ENCODE measurements at regions not wholly inside any gene's neighbourhood (a gene's known extent, or its start where the extent isn't known, plus 50 kb on each side); places are given as distances from the start of the nearest gene placed in this dataset.

DNA sequence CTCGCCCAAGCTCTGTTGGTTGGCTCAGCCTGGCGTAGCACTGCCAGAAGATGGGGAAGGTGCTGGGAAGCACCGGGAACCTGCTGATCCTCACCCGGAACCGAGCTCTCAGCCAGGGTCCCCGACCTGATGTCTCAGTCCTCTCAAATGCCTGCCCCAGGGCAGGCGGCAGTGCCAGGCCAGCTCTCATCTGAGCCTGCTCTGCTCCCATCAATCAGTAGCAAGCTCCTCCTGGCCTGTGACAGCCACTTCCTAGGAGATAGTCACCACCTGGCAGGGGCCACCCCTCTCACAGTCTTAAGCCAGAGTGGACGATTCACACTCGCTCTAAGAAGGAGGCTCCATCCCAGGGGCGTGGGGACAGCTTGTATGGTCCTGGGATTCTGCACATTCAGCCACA is 62.0 kb downstream of the ENGASE start:
- Histone ChIP-seq H3K9ac (ENCODE audit: low read depth in 2 of 2, low read length in 2 of 2) (no peak overlapping the region), H3K27ac (no peak overlapping the region), H3K36me3 (no peaks in the 10 kb centered on the region), H3K4me3 (no peak overlapping the region), H3K4me1 (no peaks in the 10 kb centered on the region), H3K27me3 (peaks cover under 1% of the 10 kb centered on the region), H3K9me3 (no peaks in the 10 kb centered on the region)
- no peak for DNase-seq
- intact Hi-C loops (cut with DNase I) = no loop called here
- TF ChIP-seq, protein P1, sequence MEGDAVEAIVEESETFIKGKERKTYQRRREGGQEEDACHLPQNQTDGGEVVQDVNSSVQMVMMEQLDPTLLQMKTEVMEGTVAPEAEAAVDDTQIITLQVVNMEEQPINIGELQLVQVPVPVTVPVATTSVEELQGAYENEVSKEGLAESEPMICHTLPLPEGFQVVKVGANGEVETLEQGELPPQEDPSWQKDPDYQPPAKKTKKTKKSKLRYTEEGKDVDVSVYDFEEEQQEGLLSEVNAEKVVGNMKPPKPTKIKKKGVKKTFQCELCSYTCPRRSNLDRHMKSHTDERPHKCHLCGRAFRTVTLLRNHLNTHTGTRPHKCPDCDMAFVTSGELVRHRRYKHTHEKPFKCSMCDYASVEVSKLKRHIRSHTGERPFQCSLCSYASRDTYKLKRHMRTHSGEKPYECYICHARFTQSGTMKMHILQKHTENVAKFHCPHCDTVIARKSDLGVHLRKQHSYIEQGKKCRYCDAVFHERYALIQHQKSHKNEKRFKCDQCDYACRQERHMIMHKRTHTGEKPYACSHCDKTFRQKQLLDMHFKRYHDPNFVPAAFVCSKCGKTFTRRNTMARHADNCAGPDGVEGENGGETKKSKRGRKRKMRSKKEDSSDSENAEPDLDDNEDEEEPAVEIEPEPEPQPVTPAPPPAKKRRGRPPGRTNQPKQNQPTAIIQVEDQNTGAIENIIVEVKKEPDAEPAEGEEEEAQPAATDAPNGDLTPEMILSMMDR (IDR thresholded peaks at IDR 0.05) = no peak
